Keratinocyte (primary cell): ENCODE measurements at regions not wholly inside any gene's neighbourhood (a gene's known extent, or its start where the extent isn't known, plus 50 kb on each side); places are given as distances from the start of the nearest gene placed in this dataset.

Experiments
- DNase-seq: peaks from one replicate; pipeline ENCODE4 v3.0.0-alpha.2; 2011; ENCODE audit warnings: low read depth, missing footprints, low spot score
- FAIRE-seq: peaks from 2 replicates; lab custom pipeline; 2011; peaks lifted over from hg19 to GRCh38; lab: Jason Lieb, UNC
- H2AFZ ChIP-seq: 2 replicates; pipeline ENCODE4 v1.6.0; 2012; ENCODE audit warnings: low read length, control low read depth, inconsistent platforms; ENCODE audit not compliant: control insufficient read depth
- H3K27ac ChIP-seq: 2 replicates; pipeline ENCODE4 v1.5.1; 2011; ENCODE audit warnings: low read length; ENCODE audit not compliant: control insufficient read depth, insufficient read depth
- H3K27me3 ChIP-seq: 3 replicates; pipeline ENCODE4 v1.6.0; 2011; ENCODE audit warnings: low read length; ENCODE audit not compliant: control insufficient read depth, insufficient read depth; ENCODE audit errors: extremely low read depth
- H3K36me3 ChIP-seq, 2 experiments: 2 replicates in 1 of 2; 3 replicates in 1 of 2; pipeline ENCODE4 v1.5.1; 2011; ENCODE audit warnings: low read length in 2 of 2, mild to moderate bottlenecking in 1 of 2; ENCODE audit not compliant: control insufficient read depth in 2 of 2, insufficient read depth in 2 of 2; ENCODE audit errors: extremely low read depth in 1 of 2
- H3K4me1 ChIP-seq: 3 replicates; pipeline ENCODE4 v1.5.1; 2011; ENCODE audit warnings: low read length; ENCODE audit not compliant: control insufficient read depth, insufficient read depth; ENCODE audit errors: extremely low read depth
- H3K4me2 ChIP-seq: 3 replicates; pipeline ENCODE4 v1.6.0; 2011; ENCODE audit warnings: low read depth, low read length; ENCODE audit not compliant: control insufficient read depth, insufficient read depth; ENCODE audit errors: extremely low read depth
- H3K4me3 ChIP-seq, 3 experiments: fragments of 200-600 bp in 1 of 3; sonication (generic) in 1 of 3; 2 replicates in 2 of 3; 3 replicates in 1 of 3; pipeline ENCODE4 v1.5.1; 2011 to 2016; ENCODE audit warnings: low read length in 3 of 3, mild to moderate bottlenecking in 3 of 3, control low read depth in 2 of 3, inconsistent platforms in 1 of 3, low read depth in 1 of 3, mixed read lengths in 1 of 3, mixed run types in 1 of 3, moderate library complexity in 1 of 3; ENCODE audit not compliant: control insufficient read depth in 2 of 3, insufficient read depth in 2 of 3; ENCODE audit errors: extremely low read depth in 1 of 3
- H3K79me2 ChIP-seq: 2 replicates; pipeline ENCODE4 v1.6.0; 2012; ENCODE audit warnings: low read length; ENCODE audit not compliant: control insufficient read depth, insufficient read depth
- H3K9ac ChIP-seq: 3 replicates; pipeline ENCODE4 v1.6.0; 2011; ENCODE audit warnings: low read length; ENCODE audit not compliant: control insufficient read depth, insufficient read depth; ENCODE audit errors: extremely low read depth
- H3K9me1 ChIP-seq: 3 replicates; pipeline ENCODE4 v1.6.0; 2011; ENCODE audit warnings: low read length; ENCODE audit not compliant: control insufficient read depth, insufficient read depth; ENCODE audit errors: extremely low read depth
- H3K9me3 ChIP-seq: 2 replicates; pipeline ENCODE4 v1.5.1; 2012; ENCODE audit warnings: low read depth, low read length; ENCODE audit not compliant: control insufficient read depth
- H4K20me1 ChIP-seq: 3 replicates; pipeline ENCODE4 v1.6.0; 2011; ENCODE audit warnings: low read length; ENCODE audit not compliant: control insufficient read depth, insufficient read depth; ENCODE audit errors: extremely low read depth
- CTCF ChIP-seq, 3 experiments: IDR thresholded peaks in 1 of 3; conservative IDR thresholded peaks in 1 of 3; optimal IDR thresholded peaks in 1 of 3; 2 replicates in 2 of 3; 3 replicates in 1 of 3; pipeline versions ENCODE3 to v1.5.1; 2011; ENCODE audit warnings: low read length in 3 of 3, mild to moderate bottlenecking in 3 of 3, moderate library complexity in 2 of 3, control low read depth in 1 of 3, inconsistent platforms in 1 of 3; ENCODE audit not compliant: insufficient read depth in 2 of 3; ENCODE audit errors: extremely low read depth in 1 of 3
- EZH2 ChIP-seq: IDR thresholded peaks from one replicate; pipeline ENCODE4 v1.6.1; 2012; ENCODE audit warnings: inconsistent platforms, mild to moderate bottlenecking, low read length, moderate library complexity
- dilution Hi-C: fragments of 300-500 bp; cut with MboI; formaldehyde crosslinking; loops from one replicate; pipeline ENCODE4 v1.7.0; 2020; ENCODE audit warnings: low sequenced_read_pairs; ENCODE audit not compliant: extremely low pct_ligation_motif_present

DNA sequence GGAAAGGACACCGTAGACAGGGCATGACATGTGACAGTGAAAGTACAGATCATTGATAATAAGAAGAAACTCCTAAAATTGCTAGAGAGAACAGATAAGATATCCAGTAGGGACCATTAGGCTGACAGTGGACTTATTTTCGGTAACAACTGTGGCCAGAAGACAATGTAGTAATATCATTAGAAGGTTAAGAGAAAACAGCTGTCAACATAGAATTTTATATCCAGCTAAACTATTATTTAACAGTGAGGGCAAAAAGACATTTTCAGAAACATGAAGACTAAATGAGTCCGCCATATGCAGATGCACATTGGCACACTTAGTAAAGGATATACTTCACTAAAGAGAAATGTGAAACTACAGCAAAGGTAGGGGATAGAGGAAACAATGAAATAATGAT lies 95.4 kb upstream of the GUCA2B start:
- H3K4me2 ChIP-seq: no peak overlapping the region
- DNase-seq: no peak
- H3K4me1 ChIP-seq: no peaks in the 10 kb centered on the region
- no peaks in the 10 kb centered on the region for H3K79me2 ChIP-seq
- H3K9me3 ChIP-seq: peaks cover 2% of the 10 kb centered on the region
- FAIRE-seq: no peak
- no peaks in the 10 kb centered on the region for H4K20me1 ChIP-seq
- H3K27ac ChIP-seq: no peak overlapping the region
- TF ChIP-seq EZH2 (no peak), CTCF (optimal IDR thresholded peaks at IDR 0.05 in 1 of 3, IDR thresholded peaks at IDR 0.05 in 1 of 3, conservative IDR thresholded peaks at IDR 0.05 in 1 of 3; ENCODE audit: extremely low read depth in 1 of 3, insufficient read depth in 2 of 3, low read length in 3 of 3) (no peak)
- no peak overlapping the region for H3K9ac ChIP-seq
- H3K36me3 ChIP-seq: no peaks in the 10 kb centered on the region
- H3K27me3 ChIP-seq: no peaks in the 10 kb centered on the region
- H3K9me1 ChIP-seq: no peaks in the 10 kb centered on the region
- dilution Hi-C loops: no loop called here
- H2AFZ ChIP-seq: no peak overlapping the region
- no peak overlapping the region for H3K4me3 ChIP-seq

DNA sequence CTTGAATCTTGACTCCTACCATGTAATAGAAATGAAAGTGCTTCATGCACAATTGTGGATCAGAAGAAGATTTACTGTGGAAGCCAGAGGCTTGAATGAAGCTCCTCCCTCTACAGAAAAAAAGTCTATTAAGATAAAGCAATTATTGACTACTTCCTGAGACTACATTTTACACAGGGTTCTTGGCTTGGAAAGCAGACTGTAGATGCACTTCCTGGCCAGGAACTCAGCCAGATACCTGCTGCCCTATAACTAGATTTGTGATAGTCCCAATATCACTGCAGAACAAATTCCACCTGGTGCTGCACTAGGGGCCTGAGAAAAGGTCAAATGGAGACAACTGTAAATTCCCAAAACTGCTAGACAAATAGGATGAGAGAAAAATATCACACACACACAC lies 96.8 kb upstream of the GUCA2B start:
- H4K20me1 ChIP-seq: no peaks in the 10 kb centered on the region
- no peak overlapping the region for H2AFZ ChIP-seq
- H3K4me2 ChIP-seq: no peak overlapping the region
- peaks cover 2% of the 10 kb centered on the region for H3K9me3 ChIP-seq
- H3K9me1 ChIP-seq: no peaks in the 10 kb centered on the region
- FAIRE-seq (no peak), DNase-seq (no peak)
- no peaks in the 10 kb centered on the region for H3K79me2 ChIP-seq
- H3K4me3 ChIP-seq: no peak overlapping the region
- H3K27ac ChIP-seq: no peak overlapping the region
- no peaks in the 10 kb centered on the region for H3K36me3 ChIP-seq
- no peaks in the 10 kb centered on the region for H3K27me3 ChIP-seq
- no peak for TF ChIP-seq EZH2
- no peak for TF ChIP-seq CTCF (optimal IDR thresholded peaks at IDR 0.05 in 1 of 3, IDR thresholded peaks at IDR 0.05 in 1 of 3, conservative IDR thresholded peaks at IDR 0.05 in 1 of 3; ENCODE audit: extremely low read depth in 1 of 3, insufficient read depth in 2 of 3, low read length in 3 of 3)
- H3K9ac ChIP-seq: no peak overlapping the region
- dilution Hi-C loops: no loop called here
- H3K4me1 ChIP-seq: no peaks in the 10 kb centered on the region
